HG03442 (cell line): ENCODE measurements at regions not wholly inside any gene's neighbourhood (a gene's known extent, or its start where the extent isn't known, plus 50 kb on each side); places are given as distances from the start of the nearest gene placed in this dataset.
"Not testable (repeated sequence)": the region's sequence is repeated elsewhere in the genome, so short reads cannot be mapped to it uniquely, and the experiment has no call there.

Experiments used
- ATAC-seq: cut with Tn5 transposase; IDR thresholded peaks from one replicate; pipeline ENCODE4 v1.9.1; 2021; ENCODE audit warnings: mild to moderate bottlenecking, moderate library complexity; ENCODE audit not compliant: unreplicated experiment

DNA sequence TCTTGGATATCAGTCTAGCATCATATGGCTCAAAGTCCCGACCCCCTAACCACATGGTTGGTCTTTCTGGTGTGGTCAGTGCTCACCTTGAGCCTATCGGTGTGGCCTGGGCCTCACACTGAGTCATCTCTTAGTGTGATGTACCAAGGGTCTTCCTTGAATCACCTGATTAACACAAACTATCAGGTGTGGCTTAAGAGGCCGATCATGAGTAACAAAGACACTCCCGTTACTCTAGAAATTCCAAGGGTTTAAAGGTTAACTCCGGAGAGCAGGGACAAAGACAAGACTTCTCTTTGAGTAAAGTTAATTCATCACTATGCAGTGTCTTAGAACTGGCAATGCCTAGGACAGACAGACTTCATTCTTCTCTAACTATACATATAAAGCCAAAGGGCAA, 52.3 kb upstream of the ARMC3 start:
- no peak for ATAC-seq

DNA sequence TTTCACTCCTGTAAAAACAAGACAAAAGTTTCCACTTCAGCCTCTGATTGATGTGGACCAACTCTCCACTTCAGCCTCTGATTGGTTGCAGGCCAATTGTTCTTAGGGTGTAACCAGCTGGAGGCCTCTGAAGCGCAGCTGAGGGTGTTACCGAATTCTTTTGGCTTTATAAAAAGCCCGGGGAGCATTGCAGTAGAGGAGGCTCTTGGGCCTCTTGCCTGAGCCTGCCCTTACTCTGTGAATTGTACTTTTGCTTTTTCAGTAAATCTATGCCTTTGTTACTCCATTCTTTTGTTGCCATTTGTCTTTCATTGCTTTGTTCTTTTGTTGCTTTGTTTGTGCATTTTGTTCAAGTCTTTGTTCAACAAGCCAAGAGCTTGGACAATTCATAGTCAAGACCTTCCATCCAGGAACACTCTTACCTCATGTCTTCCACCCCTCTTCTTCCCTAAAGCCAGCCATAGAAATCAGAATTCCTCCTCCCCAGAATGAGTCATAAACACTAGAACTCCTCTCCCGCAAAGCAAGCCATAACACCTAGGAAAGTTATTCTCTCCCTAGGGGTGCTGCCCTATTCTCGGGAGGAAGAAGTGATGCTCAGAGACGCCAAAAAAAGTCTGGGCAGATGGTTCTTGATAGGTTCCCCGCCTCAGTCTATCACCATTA, 53.5 kb upstream of the ARMC3 start:
- ATAC-seq: no peak

DNA sequence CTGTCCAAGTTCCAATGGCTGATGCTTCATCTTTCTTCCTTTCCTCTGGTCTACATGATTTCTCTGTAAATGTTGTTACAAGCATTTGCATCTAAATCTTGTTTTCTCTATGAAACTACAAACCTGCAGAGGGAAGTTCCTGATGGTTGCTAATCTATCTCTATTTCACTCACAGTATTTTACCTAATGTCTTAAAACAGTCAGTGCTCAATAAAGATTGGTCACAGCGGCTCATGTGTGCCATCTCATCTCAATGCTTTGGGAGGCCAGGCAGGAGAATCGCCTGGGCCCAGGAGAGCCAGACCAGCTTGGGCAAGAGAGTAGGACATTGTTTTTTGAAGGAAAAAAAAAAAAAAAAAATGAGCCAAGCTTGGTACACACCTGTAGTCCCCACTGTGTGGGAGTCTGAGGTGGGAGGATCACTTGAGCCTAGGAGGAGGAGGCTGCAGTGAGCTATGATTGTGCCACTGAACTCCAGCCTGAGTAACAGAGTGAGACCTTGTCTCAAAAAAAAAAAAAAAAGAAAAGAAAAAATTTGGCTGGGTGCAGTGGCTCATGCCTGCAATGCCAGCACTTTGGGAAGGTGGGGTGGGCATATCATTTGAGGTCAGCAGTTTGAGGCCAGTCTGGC, 71.3 kb upstream of the ARMC3 start:
- ATAC-seq: no peak

GRCh38 chr10:22854935-22855421, 72.9 kb upstream of the ARMC3 start:
- ATAC-seq: no peak

- no peak for ATAC-seq
These were observed 73.9 kb upstream of the ARMC3 start for GRCh38 chr10:22853906-22854447.

GRCh38 chr10:22852712-22853353, 75.0 kb upstream of the ARMC3 start:
- ATAC-seq: no peak

DNA sequence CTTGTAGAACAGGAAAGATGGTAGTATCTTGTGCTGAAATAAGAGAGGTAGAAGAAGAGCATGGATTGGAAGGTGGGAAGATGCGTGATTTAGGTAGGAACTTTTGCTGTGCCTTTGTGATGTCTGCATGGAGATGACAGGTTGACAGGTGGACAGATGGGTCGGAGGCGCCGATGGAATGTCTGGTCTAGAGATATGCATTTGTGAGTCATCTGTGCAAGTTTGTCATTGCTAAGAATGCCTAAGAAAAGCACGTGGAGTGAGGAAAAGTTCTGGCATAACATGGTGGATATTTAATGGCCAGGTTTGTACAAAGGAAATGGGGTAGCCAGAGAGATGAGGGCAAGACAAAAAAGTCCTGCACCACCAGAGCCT, 76.0 kb upstream of the ARMC3 start:
- ATAC-seq: no peak

GRCh38 chr10:22850541-22850940, 77.3 kb upstream of the ARMC3 start:
- ATAC-seq: no peak

DNA sequence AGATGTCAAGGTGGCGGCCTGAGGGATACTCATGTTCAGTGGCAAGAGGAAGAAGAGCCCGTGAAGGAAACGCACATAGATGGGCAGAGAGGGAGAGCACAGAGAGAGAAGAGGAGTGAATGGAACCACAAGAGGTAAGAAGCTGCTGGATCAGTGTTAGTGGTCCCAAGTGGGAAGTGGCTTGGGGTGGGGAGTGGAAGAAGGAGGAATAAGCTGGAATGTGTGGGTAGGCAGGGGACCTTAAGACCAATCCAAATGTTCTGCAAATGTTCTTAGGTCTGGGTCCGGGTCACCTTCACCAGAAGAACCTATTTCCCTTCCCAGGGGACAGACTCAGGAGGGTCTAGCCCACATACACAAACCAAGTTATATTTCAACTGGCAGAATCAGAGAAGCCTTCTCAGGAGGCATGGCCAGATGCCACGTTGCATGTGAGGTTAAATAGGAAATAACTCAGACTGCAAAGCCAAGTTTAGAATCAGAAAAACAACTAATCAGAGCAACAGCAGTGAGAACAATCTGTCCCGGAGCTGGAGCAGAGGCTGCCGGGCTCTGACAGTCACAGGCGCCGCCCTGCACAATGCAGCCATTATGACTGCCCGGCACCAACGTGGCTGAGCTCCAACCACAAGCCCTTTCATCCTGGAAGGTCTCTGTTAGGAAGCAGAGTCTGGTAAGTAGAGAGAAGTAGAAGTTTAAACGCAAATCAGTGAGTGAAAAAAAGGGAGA, 78.6 kb upstream of the ARMC3 start:
- ATAC-seq: no peak

- no peak for ATAC-seq
These were observed 79.3 kb upstream of the ARMC3 start for GRCh38 chr10:22848509-22848908.

GRCh38 chr10:22846294-22846693, 81.6 kb upstream of the ARMC3 start:
- ATAC-seq: no peak

DNA sequence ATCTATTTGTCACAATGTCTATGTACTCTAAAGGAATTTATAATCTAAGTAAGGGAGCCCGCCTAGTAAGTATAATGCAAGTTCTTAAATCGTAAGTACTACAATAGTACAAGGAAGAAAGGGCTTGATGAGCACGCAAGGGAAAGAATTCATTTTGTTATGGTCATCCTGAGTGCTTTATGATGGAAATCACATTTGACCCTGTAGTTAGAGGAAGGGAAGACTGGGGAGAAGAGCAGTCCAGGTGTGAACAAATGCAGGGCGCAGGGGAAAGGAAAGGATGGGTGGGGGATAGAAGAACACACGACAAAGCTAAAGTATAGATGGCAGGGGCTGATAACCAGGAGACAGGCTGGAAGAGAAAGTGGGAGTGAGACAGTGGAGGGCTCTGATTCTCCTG, 88.2 kb upstream of the ARMC3 start:
- ATAC-seq: no peak

- no peak for ATAC-seq
These were observed 90.1 kb upstream of the ARMC3 start for GRCh38 chr10:22837771-22838170.

GRCh38 chr10:22837351-22837750, 90.5 kb upstream of the ARMC3 start:
- no peak for ATAC-seq

GRCh38 chr10:22834471-22834870, 93.4 kb upstream of the ARMC3 start:
- ATAC-seq: no peak

DNA sequence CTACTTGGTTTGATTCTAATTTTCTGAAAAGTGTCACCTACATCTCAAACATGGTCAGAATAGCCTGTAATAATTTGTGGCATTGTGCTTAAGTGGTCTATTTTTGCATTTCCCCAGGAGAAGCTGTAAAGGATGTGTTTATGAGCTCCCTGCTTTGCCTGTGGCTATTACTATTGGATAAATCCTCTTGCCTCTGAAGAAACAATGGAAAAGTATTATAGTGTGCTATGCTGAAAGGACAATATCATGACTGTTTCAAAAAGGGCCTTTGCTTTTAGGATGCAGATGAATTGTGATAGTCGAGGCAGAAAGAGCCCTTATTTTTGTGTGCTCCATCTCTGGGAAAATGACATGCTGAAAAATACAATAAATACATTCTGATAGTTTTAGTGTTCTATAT, 94.1 kb upstream of the ARMC3 start:
- ATAC-seq: no peak

GRCh38 chr10:22833353-22833752, 94.5 kb upstream of the ARMC3 start:
- no peak for ATAC-seq

- ATAC-seq: no peak
These were observed 95.0 kb upstream of the ARMC3 start for GRCh38 chr10:22832851-22833250.

DNA sequence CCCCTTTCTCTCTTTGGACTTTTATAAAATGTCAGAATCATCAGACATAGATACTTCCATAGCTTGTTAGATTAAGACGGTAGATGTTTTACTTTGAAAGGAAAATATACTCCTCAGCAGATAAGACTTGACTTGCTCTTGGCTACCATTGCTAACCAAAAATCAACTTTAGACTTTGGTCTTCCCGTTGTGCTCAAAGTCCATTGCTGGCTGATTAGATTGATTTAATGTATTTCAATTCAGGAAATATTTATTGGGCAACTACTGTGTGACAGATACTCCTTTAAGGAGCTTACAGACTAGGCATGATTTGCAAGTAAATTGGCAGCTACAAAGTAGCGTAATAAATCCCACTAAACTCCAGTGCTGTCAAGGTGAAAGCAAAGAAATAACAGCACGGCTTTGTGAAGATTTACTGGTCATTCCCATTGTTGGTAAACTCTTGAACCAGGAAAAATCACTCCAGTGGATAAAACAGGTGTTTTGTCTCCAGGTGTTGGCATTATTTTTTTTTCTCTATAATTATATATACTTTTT, 95.7 kb upstream of the ARMC3 start:
- ATAC-seq: no peak

DNA sequence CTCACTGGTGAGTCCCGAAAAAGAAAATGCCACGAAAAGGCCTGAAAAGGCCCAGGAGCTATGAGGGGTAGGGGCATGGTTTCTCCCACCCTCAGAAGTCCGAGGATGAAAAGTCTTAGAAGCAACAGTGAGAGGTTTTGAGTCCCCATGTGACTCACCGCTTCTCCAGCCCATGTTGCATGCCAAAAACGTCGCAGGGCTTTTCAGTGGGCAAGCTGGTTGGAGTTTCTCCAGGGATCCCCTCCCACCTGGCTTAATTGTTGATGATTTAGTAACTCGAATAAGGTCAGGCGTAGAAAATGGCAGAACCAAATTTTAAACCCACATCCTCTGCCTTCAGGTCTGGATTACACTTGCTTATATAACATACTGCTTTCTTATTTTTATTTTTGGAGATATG, 96.3 kb upstream of the ARMC3 start:
- ATAC-seq: no peak

DNA sequence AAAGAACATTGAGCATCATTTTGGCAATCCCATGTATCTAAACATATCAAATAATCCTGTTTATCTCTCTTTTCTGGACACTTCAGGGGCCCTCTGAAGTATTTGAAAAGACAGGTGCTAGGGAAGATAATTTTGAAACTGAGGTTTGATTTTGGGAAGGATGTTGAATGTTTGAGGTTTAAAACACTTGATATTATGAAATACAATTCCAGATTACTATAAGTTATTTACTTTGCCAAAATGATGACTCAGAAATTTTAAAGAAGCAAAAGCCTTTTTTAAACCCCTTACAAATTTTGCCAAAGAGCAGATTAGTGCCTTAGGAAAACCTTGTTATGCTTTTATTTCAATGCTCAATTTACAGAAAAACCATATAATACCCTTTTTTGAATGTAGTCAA, 99.1 kb upstream of the ARMC3 start:
- not testable (repeated sequence) for ATAC-seq
